ENCODE measurements at regions not wholly inside any gene's neighbourhood (a gene's known extent, or its start where the extent isn't known, plus 50 kb on each side); places are given as distances from the start of the nearest gene placed in this dataset.

DNA sequence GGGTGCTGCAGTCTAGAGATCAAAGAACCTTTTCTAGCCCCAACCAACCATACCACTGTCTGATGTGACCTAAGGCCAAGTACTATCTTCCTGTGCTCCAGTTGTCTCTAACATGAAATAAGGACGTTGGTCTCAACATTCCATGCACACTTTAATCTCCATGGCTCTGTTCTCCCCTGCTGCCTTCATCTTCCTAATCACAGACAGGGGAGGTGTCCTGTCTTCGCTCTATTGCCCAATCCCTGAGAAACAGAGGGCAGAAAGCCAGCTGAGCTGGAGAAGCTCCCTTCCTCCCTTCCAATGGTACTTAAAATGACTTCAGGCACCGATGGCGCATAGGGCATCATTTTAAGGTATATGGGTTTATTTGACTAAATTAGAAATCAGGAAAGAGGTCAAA is 148.9 kb upstream of the GNAO1 start:
- peaks cover 0 to under 1% (median 0%) of the 10 kb centered on the region in 10 experiments; a peak in 1 of 20 replicates for H3K4me1 ChIP-seq
- no peak overlapping the region for H3K27ac ChIP-seq
- H4K20me1 ChIP-seq = no peaks in the 10 kb centered on the region
- no peaks in the 10 kb centered on the region for H3K27me3 ChIP-seq
- no peaks in the 10 kb centered on the region for H3K36me3 ChIP-seq
- H3K4me2 ChIP-seq = no peak overlapping the region
- H3K4me3 ChIP-seq = no peak overlapping the region
- peaks cover 12 to 17% (median 15%) of the 10 kb centered on the region in 11 experiments; a peak in 21 of 22 replicates for H3K9me3 ChIP-seq (replicated peaks in 1 of 11)
- no peak for TF ChIP-seq Cebpa-rat (IDR thresholded peaks at IDR 0.05)
- no peak overlapping the region for H3K9ac ChIP-seq

- TF ChIP-seq Cebpa-rat (IDR thresholded peaks at IDR 0.05) = no peak
- Histone ChIP-seq H3K4me1 (no peaks in the 10 kb centered on the region), H3K36me3 (no peaks in the 10 kb centered on the region)
Observed at GRCh38 chr16:56041556-56042140, 149.6 kb upstream of the GNAO1 start.

GRCh38 chr16:56038564-56039098 is 152.7 kb upstream of the GNAO1 start:
- Histone ChIP-seq H3K9ac (no peak overlapping the region), H3K36me3 (no peaks in the 10 kb centered on the region), H3K4me1 (peaks cover 0 to 1% (median 0%) of the 10 kb centered on the region in 10 experiments; a peak in 3 of 20 replicates), H4K20me1 (no peaks in the 10 kb centered on the region), H3K27me3 (no peaks in the 10 kb centered on the region), H3K9me3 (replicated peaks in 1 of 11) (peaks cover 30 to 36% (median 34%) of the 10 kb centered on the region in 11 experiments), H3K27ac (no peak overlapping the region), H3K4me3 (no peak overlapping the region), H3K4me2 (no peak overlapping the region)
- TF ChIP-seq Cebpa-rat (IDR thresholded peaks at IDR 0.05) = no peak

More at GRCh38 chr16:56041556-56042140, 149.6 kb upstream of the GNAO1 start:
- no peak overlapping the region for H3K4me3 ChIP-seq
- no peak overlapping the region for H3K9ac ChIP-seq
- no peaks in the 10 kb centered on the region for H3K27me3 ChIP-seq
- H4K20me1 ChIP-seq = no peaks in the 10 kb centered on the region
- H3K9me3 ChIP-seq (replicated peaks in 1 of 11) = peaks cover 19 to 25% (median 23%) of the 10 kb centered on the region in 11 experiments
- H3K4me2 ChIP-seq = no peak overlapping the region
- H3K27ac ChIP-seq = no peak overlapping the region

DNA sequence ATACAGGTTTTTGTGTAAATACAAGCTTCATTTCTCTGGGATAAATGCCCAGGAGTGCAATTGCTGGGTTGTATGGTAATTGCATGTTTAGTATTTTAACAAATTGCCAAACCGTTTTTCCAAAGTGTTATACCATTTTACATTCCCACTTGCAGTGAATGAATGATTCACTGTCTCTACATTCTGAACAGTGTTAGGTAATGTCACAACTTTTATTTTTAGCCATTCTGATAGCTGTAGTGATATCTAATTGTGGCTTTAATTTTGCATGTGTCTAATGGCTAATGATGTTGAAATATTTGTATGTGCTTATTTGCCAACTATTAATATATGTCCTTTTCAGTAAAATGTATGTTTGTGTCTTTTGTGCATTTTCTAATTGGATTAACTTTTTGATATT is 156.9 kb upstream of the CES5A start:
- Histone ChIP-seq H3K27ac (no peak overlapping the region), H3K9me3 (replicated peaks in 1 of 11) (peaks cover 14 to 16% (median 15%) of the 10 kb centered on the region in 11 experiments), H3K4me1 (peaks cover 0 to 5% (median 0%) of the 10 kb centered on the region in 10 experiments; a peak in 3 of 20 replicates), H3K4me3 (no peak overlapping the region), H3K27me3 (no peaks in the 10 kb centered on the region), H3K4me2 (no peak overlapping the region), H4K20me1 (no peaks in the 10 kb centered on the region), H3K9ac (no peak overlapping the region), H3K36me3 (no peaks in the 10 kb centered on the region)
- TF ChIP-seq Cebpa-rat (IDR thresholded peaks at IDR 0.05) = no peak

DNA sequence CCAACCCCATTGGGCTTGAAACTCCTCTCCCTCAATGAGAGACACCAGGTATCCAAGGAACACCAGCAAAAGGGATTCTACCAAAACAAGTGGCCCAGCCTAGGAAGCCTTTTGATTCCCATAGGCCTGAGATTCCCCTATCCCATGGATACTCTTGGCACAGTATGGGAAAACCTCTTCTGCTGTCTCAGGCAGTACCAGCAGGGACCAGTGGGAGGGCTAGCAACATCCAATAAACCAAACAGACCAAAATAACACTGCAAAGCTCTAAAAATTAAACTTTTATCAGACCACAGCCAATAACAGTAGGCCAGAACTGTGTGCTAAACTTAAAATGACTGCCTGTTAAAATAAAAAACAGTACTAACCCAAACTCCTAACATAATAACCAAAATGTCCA is 153.9 kb upstream of the CES5A start:
- Histone ChIP-seq H3K9ac (no peak overlapping the region), H3K36me3 (no peaks in the 10 kb centered on the region), H3K4me1 (peaks cover 0 to 5% (median 0%) of the 10 kb centered on the region in 10 experiments; a peak in 3 of 20 replicates), H3K9me3 (replicated peaks in 1 of 11) (no peaks in the 10 kb centered on the region), H4K20me1 (no peaks in the 10 kb centered on the region), H3K4me3 (no peak overlapping the region), H3K27ac (no peak overlapping the region), H3K4me2 (no peak overlapping the region), H3K27me3 (no peaks in the 10 kb centered on the region)
- TF ChIP-seq Cebpa-rat (IDR thresholded peaks at IDR 0.05) = no peak

DNA sequence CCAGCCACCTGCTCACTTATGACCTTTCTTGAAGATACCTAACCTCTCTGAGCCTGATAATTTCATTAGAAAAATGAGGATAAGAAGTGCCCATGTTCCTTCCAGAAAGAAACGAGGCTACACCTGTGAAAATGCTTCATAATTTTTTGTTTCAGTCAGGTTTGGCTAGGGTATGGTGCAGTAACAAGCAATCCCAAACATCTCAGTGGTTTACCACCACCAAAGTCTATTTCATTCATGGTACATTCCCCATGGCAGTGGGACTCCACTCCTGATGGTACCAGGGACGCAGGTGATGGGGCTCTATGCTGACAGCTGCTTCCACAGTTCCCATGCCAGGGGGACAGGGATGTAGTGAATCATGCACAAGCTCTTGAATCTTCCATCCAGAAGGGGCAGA is 147.6 kb upstream of the CES5A start:
- Histone ChIP-seq H4K20me1 (no peaks in the 10 kb centered on the region), H3K9me3 (replicated peaks in 1 of 11) (peaks cover 0 to 6% (median under 1%) of the 10 kb centered on the region in 11 experiments; a peak in 5 of 22 replicates), H3K4me3 (no peak overlapping the region), H3K9ac (no peak overlapping the region), H3K4me2 (no peak overlapping the region), H3K4me1 (peaks cover 0 to 42% (median 34%) of the 10 kb centered on the region in 10 experiments; a peak in 16 of 20 replicates), H3K27ac (no peak overlapping the region), H3K27me3 (no peaks in the 10 kb centered on the region), H3K36me3 (no peaks in the 10 kb centered on the region)
- TF ChIP-seq Cebpa-rat (IDR thresholded peaks at IDR 0.05) = no peak

- Histone ChIP-seq H3K27me3 (no peaks in the 10 kb centered on the region), H3K9ac (peak overlapping the region in 4 of 11 experiments; percentile 5 to 50 (median 23); a peak in 5 of 22 replicates), H3K4me3 (peak overlapping the region in 2 of 10 experiments; percentile 23 to 42; a peak in 4 of 20 replicates), H4K20me1 (no peaks in the 10 kb centered on the region), H3K36me3 (no peaks in the 10 kb centered on the region), H3K9me3 (replicated peaks in 1 of 11) (peaks cover 0 to 26% (median 16%) of the 10 kb centered on the region in 11 experiments; a peak in 11 of 22 replicates), H3K4me1 (peaks cover 0 to 53% (median 40%) of the 10 kb centered on the region in 10 experiments; a peak in 16 of 20 replicates), H3K27ac (peak overlapping the region in 4 of 11 experiments; percentile 10 to 52 (median 40); a peak in 4 of 22 replicates), H3K4me2 (peak overlapping the region in 10 of 11 experiments; percentile 1 to 91 (median 74); a peak in 18 of 22 replicates)
- TF ChIP-seq Cebpa-rat (IDR thresholded peaks at IDR 0.05) = no peak
Observed at GRCh38 chr16:56019274-56019673, 144.1 kb upstream of the CES5A start.

DNA sequence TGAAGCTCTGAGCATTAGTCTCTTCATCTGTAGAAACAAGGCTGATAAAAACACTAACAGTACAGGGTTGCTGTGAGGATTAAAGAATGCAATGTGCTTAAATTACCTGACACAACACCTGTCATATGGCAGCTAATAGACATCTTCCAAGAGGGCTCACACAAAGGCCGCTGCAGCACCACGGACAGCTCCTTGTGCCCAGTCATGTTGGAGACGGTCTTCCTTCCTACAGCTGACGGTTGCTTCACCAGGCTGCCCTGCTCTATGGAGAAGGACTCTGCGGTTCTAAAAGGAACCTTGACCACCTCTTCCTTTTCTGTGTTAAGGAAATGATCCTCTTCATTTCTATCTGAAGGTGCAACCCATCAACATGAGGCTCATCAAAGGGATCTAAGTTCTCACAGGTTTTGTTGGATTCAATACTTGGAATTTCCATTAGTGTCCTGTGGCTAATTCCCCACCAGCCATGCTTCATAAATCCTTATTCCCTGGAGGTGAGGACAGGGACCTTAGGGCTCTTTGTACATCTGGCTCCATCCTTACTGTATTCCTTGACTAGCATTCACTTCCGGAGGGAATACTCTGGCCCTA is 138.9 kb upstream of the CES5A start:
- TF ChIP-seq Cebpa-rat (IDR thresholded peaks at IDR 0.05) = no peak
- Histone ChIP-seq H3K9me3 (replicated peaks in 1 of 11) (peaks cover 0 to 22% (median 13%) of the 10 kb centered on the region in 11 experiments; a peak in 10 of 22 replicates), H3K27me3 (no peaks in the 10 kb centered on the region), H3K9ac (no peak overlapping the region), H3K4me1 (peaks cover 0 to 25% (median 19%) of the 10 kb centered on the region in 10 experiments; a peak in 16 of 20 replicates), H3K27ac (no peak overlapping the region), H3K4me3 (no peak overlapping the region), H3K36me3 (no peaks in the 10 kb centered on the region), H3K4me2 (no peak overlapping the region), H4K20me1 (no peaks in the 10 kb centered on the region)

DNA sequence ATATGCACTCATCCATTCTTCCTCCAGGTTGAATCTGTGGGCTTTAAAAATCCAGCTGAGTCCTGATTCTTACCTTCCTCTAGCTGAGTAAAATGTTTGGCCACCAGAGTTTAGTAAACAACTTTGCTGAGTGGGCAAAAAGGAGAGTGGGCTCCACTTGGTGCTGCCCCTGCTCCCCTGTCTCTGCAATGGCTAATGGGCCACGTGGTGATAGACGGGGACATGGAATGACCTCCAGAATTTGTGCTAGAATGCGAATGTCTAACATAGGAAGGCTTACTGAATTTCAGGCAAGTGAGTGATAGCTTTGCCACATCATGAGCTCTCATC is 137.3 kb upstream of the CES5A start:
- no peak overlapping the region for H3K27ac ChIP-seq
- no peaks in the 10 kb centered on the region for H3K27me3 ChIP-seq
- no peak overlapping the region for H3K4me2 ChIP-seq
- H3K36me3 ChIP-seq = no peaks in the 10 kb centered on the region
- H3K4me1 ChIP-seq = peaks cover 0 to 9% (median 3%) of the 10 kb centered on the region in 10 experiments; a peak in 8 of 20 replicates
- H3K9ac ChIP-seq = no peak overlapping the region
- H3K4me3 ChIP-seq = no peak overlapping the region
- peaks cover 0 to 16% (median 11%) of the 10 kb centered on the region in 11 experiments; a peak in 10 of 22 replicates for H3K9me3 ChIP-seq (replicated peaks in 1 of 11)
- no peaks in the 10 kb centered on the region for H4K20me1 ChIP-seq
- no peak for TF ChIP-seq Cebpa-rat (IDR thresholded peaks at IDR 0.05)
